ENCODE measurements at regions not wholly inside any gene's neighbourhood (a gene's known extent, or its start where the extent isn't known, plus 50 kb on each side); places are given as distances from the start of the nearest gene placed in this dataset.

DNA sequence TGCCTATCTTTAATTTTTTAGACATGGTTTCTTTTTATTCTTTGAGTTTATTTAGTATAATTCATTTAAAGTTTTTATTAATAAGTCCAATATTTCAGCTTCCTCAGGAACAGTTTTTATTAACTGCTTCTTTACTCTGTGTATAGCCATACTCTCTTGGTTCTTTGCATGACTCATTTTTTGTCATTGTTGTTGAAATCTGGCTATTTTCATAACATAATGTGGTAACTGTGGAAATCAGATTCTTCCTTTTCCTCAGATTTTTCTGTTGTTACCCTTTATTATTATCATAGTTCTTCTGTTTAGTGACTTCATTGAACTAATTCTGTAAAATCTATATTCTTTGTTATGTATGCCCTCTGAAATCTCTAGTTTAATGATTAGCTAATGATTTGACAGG is 124.9 kb upstream of the CYSLTR1 start:
- TF ChIP-seq, protein P1, sequence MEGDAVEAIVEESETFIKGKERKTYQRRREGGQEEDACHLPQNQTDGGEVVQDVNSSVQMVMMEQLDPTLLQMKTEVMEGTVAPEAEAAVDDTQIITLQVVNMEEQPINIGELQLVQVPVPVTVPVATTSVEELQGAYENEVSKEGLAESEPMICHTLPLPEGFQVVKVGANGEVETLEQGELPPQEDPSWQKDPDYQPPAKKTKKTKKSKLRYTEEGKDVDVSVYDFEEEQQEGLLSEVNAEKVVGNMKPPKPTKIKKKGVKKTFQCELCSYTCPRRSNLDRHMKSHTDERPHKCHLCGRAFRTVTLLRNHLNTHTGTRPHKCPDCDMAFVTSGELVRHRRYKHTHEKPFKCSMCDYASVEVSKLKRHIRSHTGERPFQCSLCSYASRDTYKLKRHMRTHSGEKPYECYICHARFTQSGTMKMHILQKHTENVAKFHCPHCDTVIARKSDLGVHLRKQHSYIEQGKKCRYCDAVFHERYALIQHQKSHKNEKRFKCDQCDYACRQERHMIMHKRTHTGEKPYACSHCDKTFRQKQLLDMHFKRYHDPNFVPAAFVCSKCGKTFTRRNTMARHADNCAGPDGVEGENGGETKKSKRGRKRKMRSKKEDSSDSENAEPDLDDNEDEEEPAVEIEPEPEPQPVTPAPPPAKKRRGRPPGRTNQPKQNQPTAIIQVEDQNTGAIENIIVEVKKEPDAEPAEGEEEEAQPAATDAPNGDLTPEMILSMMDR (IDR thresholded peaks at IDR 0.05; ENCODE audit: low read depth, low read length, poor library complexity, severe bottlenecking) = no peak
- TF ChIP-seq EZH2phosphoT487 (IDR thresholded peaks at IDR 0.05; ENCODE audit: borderline replicate concordance, low read length) = no peak

Measured in DOHH2 (cell line).